ENCODE measurements at regions not wholly inside any gene's neighbourhood (a gene's known extent, or its start where the extent isn't known, plus 50 kb on each side); places are given as distances from the start of the nearest gene placed in this dataset.

- TF ChIP-seq RAD21 (conservative IDR thresholded peaks at IDR 0.05 in 1 of 2, IDR thresholded peaks at IDR 0.05 in 1 of 2), result no peak
- TF ChIP-seq, protein P1, sequence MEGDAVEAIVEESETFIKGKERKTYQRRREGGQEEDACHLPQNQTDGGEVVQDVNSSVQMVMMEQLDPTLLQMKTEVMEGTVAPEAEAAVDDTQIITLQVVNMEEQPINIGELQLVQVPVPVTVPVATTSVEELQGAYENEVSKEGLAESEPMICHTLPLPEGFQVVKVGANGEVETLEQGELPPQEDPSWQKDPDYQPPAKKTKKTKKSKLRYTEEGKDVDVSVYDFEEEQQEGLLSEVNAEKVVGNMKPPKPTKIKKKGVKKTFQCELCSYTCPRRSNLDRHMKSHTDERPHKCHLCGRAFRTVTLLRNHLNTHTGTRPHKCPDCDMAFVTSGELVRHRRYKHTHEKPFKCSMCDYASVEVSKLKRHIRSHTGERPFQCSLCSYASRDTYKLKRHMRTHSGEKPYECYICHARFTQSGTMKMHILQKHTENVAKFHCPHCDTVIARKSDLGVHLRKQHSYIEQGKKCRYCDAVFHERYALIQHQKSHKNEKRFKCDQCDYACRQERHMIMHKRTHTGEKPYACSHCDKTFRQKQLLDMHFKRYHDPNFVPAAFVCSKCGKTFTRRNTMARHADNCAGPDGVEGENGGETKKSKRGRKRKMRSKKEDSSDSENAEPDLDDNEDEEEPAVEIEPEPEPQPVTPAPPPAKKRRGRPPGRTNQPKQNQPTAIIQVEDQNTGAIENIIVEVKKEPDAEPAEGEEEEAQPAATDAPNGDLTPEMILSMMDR (IDR thresholded peaks at IDR 0.05), result no peak
- TF ChIP-seq RFX5 (IDR thresholded peaks at IDR 0.05), result no peak
- no peak for TF ChIP-seq ESRRA (IDR thresholded peaks at IDR 0.05; ENCODE audit: borderline replicate concordance, low read length)
- TF ChIP-seq, protein P2, sequence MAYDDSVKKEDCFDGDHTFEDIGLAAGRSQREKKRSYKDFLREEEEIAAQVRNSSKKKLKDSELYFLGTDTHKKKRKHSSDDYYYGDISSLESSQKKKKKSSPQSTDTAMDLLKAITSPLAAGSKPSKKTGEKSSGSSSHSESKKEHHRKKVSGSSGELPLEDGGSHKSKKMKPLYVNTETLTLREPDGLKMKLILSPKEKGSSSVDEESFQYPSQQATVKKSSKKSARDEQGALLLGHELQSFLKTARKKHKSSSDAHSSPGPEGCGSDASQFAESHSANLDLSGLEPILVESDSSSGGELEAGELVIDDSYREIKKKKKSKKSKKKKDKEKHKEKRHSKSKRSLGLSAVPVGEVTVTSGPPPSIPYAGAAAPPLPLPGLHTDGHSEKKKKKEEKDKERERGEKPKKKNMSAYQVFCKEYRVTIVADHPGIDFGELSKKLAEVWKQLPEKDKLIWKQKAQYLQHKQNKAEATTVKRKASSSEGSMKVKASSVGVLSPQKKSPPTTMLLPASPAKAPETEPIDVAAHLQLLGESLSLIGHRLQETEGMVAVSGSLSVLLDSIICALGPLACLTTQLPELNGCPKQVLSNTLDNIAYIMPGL (CRISPR knock-in tag; IDR thresholded peaks at IDR 0.05; ENCODE audit: borderline replicate concordance), result no peak
- no peak for TF ChIP-seq CHD2 (IDR thresholded peaks at IDR 0.05; ENCODE audit: low read length, partially characterized antibody)
- no peak for TF ChIP-seq CEBPB (IDR thresholded peaks at IDR 0.05)
- no peak for TF ChIP-seq PBX3 (IDR thresholded peaks at IDR 0.05)
- TF ChIP-seq CHD4 (IDR thresholded peaks at IDR 0.05; ENCODE audit: borderline replicate concordance), result no peak
- no peak for TF ChIP-seq POLR2A (IDR thresholded peaks at IDR 0.05; ENCODE audit: low read length)
- no peak for TF ChIP-seq RNF2 (IDR thresholded peaks at IDR 0.05; ENCODE audit: borderline replicate concordance, low read depth)
- TF ChIP-seq, protein P3, sequence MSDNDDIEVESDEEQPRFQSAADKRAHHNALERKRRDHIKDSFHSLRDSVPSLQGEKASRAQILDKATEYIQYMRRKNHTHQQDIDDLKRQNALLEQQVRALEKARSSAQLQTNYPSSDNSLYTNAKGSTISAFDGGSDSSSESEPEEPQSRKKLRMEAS (IDR thresholded peaks at IDR 0.05), result no peak
- TF ChIP-seq JUNB (IDR thresholded peaks at IDR 0.05), result no peak
- TF ChIP-seq MYC (IDR thresholded peaks at IDR 0.05; ENCODE audit: borderline replicate concordance, low read length), result no peak
These were observed 365.7 kb downstream of the GATA3 start for GRCh38 chr10:8420182-8420581.
